SK-N-SH treated with all-trans-retinoic acid at 6 μM for 48 hours (cell line): ENCODE measurements at regions not wholly inside any gene's neighbourhood (a gene's known extent, or its start where the extent isn't known, plus 50 kb on each side); places are given as distances from the start of the nearest gene placed in this dataset.

Experiments used
- ISL1 ChIP-seq: fragments of 250-450 bp; sonication (Bioruptor Pico); IDR thresholded peaks from 2 replicates; pipeline ENCODE4 v2.1.2; 2022; ENCODE audit warnings: mild to moderate bottlenecking, moderate library complexity
- RARB ChIP-seq: fragments of 250-450 bp; sonication (Bioruptor Pico); IDR thresholded peaks from 2 replicates; pipeline ENCODE4 v1.8.0; 2021; ENCODE audit warnings: mild to moderate bottlenecking, moderate library complexity
- SNAI2 ChIP-seq: fragments of 250-450 bp; sonication (Bioruptor Pico); IDR thresholded peaks from 2 replicates; pipeline ENCODE4 v1.5.0; 2020; ENCODE audit warnings: mild to moderate bottlenecking, moderate library complexity
- ZNF70 ChIP-seq: fragments of 450-650 bp; formaldehyde crosslinking; IDR thresholded peaks from 2 replicates; pipeline ENCODE4 v1.5.0; 2020; ENCODE audit warnings: mild to moderate bottlenecking, moderate library complexity
- TF ChIP-seq, protein P1 (sequence below): fragments of 250-450 bp; sonication (Bioruptor Pico); IDR thresholded peaks from 2 replicates; pipeline ENCODE4 v1.8.0; 2020; ENCODE audit warnings: mild to moderate bottlenecking, moderate library complexity, borderline replicate concordance
- TF ChIP-seq, protein P2 (sequence below): fragments of 250-450 bp; sonication (Bioruptor Pico); IDR thresholded peaks from 2 replicates; pipeline ENCODE4 v1.8.0; 2021; ENCODE audit warnings: low read depth, mild to moderate bottlenecking, moderate library complexity, borderline replicate concordance

DNA sequence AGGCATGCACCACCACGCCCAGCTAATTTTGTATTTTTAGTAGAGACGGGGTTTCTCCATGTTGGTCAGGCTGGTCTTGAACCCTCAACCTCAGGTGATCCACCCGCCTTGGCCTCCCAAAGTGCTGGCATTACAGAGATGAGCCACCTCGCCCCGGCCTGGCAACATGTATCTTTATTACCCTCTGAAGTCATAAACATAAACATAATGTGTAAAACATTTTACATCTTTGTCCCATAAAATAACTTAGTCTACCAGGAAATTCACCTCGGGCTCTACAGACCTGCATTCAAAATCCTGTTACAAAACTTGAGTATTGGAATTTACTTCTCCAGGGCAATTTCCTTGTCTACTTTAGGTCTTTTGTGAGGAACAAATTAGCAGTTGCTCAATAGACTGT, 68.1 kb upstream of the DUSP21 start:
- TF ChIP-seq RARB (CRISPR knock-in tag) (no peak), ISL1 (no peak), ZNF70 (no peak), SNAI2 (CRISPR knock-in tag) (no peak)
- TF ChIP-seq, protein P1, sequence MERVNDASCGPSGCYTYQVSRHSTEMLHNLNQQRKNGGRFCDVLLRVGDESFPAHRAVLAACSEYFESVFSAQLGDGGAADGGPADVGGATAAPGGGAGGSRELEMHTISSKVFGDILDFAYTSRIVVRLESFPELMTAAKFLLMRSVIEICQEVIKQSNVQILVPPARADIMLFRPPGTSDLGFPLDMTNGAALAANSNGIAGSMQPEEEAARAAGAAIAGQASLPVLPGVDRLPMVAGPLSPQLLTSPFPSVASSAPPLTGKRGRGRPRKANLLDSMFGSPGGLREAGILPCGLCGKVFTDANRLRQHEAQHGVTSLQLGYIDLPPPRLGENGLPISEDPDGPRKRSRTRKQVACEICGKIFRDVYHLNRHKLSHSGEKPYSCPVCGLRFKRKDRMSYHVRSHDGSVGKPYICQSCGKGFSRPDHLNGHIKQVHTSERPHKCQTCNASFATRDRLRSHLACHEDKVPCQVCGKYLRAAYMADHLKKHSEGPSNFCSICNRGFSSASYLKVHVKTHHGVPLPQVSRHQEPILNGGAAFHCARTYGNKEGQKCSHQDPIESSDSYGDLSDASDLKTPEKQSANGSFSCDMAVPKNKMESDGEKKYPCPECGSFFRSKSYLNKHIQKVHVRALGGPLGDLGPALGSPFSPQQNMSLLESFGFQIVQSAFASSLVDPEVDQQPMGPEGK (CRISPR knock-in tag), result no peak
- TF ChIP-seq, protein P2, sequence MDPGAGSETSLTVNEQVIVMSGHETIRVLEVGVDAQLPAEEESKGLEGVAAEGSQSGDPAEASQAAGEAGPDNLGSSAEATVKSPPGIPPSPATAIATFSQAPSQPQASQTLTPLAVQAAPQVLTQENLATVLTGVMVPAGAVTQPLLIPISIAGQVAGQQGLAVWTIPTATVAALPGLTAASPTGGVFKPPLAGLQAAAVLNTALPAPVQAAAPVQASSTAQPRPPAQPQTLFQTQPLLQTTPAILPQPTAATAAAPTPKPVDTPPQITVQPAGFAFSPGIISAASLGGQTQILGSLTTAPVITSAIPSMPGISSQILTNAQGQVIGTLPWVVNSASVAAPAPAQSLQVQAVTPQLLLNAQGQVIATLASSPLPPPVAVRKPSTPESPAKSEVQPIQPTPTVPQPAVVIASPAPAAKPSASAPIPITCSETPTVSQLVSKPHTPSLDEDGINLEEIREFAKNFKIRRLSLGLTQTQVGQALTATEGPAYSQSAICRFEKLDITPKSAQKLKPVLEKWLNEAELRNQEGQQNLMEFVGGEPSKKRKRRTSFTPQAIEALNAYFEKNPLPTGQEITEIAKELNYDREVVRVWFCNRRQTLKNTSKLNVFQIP (CRISPR knock-in tag), result no peak
